ENCODE measurements at regions not wholly inside any gene's neighbourhood (a gene's known extent, or its start where the extent isn't known, plus 50 kb on each side); places are given as distances from the start of the nearest gene placed in this dataset.

DNA sequence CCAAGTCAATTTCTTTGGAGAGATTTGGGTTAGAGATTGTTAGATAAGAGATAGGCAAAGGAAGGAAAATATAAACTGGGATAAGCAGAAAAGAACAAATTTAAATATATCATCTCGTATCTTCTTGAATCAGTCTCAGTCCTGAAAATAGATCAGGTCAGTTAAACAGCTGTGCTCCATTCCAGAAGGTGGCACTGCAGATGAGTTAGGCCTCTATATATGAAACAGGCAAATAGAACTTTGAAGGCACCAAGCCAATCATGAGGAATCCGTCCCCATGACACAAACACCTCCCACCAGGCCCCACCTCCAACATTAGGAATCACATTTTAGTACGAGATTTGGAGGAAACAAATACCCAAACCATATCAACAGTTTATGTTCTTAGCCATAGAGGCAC is 605.5 kb upstream of the USP15 start:
- intact Hi-C loops (cut with DNase I; ENCODE audit: low total_unique reads), result no loop called here
- no peak for DNase-seq (ENCODE audit: low spot score in 2 of 2)
- H3K27ac ChIP-seq, result no peak overlapping the region
- no peaks in the 10 kb centered on the region for H3K36me3 ChIP-seq
- H3K27me3 ChIP-seq, result no peaks in the 10 kb centered on the region
- H3K9me3 ChIP-seq, result no peaks in the 10 kb centered on the region
- TF ChIP-seq POLR2AphosphoS5 (IDR thresholded peaks at IDR 0.05), result no peak
- TF ChIP-seq, protein P1, sequence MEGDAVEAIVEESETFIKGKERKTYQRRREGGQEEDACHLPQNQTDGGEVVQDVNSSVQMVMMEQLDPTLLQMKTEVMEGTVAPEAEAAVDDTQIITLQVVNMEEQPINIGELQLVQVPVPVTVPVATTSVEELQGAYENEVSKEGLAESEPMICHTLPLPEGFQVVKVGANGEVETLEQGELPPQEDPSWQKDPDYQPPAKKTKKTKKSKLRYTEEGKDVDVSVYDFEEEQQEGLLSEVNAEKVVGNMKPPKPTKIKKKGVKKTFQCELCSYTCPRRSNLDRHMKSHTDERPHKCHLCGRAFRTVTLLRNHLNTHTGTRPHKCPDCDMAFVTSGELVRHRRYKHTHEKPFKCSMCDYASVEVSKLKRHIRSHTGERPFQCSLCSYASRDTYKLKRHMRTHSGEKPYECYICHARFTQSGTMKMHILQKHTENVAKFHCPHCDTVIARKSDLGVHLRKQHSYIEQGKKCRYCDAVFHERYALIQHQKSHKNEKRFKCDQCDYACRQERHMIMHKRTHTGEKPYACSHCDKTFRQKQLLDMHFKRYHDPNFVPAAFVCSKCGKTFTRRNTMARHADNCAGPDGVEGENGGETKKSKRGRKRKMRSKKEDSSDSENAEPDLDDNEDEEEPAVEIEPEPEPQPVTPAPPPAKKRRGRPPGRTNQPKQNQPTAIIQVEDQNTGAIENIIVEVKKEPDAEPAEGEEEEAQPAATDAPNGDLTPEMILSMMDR (IDR thresholded peaks at IDR 0.05), result no peak
- no peak for TF ChIP-seq POLR2A (IDR thresholded peaks at IDR 0.05)
- no peaks in the 10 kb centered on the region for H3K4me1 ChIP-seq
- no peak overlapping the region for H3K4me3 ChIP-seq

DNA sequence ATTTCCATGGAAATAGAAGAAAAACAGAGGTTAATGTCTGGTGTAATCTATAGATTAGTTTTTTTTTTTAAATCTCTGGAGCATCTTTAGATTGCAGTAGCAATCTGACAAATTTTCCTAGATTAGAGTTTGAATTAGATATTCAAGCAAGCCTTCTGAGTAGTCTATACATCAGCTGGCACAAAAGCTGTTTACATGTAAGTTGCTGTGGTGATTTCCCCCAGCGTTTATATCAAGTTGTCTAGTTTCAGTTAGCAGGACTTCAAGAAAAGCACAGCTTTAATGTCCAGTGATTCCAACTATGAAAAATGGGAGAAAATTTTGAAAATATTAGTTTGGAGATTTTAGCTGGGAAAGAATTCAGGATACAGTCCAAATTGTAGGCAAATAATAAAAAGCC is 605.0 kb upstream of the USP15 start:
- H3K27ac ChIP-seq, result no peak overlapping the region
- intact Hi-C loops (cut with DNase I; ENCODE audit: low total_unique reads), result no loop called here
- no peaks in the 10 kb centered on the region for H3K36me3 ChIP-seq
- no peak overlapping the region for H3K4me3 ChIP-seq
- H3K27me3 ChIP-seq, result no peaks in the 10 kb centered on the region
- no peak for DNase-seq (ENCODE audit: low spot score in 2 of 2)
- H3K9me3 ChIP-seq, result no peaks in the 10 kb centered on the region
- TF ChIP-seq, protein P1 (IDR thresholded peaks at IDR 0.05), result no peak
- TF ChIP-seq POLR2AphosphoS5 (IDR thresholded peaks at IDR 0.05) (no peak), POLR2A (IDR thresholded peaks at IDR 0.05) (no peak)
- no peaks in the 10 kb centered on the region for H3K4me1 ChIP-seq

DNA sequence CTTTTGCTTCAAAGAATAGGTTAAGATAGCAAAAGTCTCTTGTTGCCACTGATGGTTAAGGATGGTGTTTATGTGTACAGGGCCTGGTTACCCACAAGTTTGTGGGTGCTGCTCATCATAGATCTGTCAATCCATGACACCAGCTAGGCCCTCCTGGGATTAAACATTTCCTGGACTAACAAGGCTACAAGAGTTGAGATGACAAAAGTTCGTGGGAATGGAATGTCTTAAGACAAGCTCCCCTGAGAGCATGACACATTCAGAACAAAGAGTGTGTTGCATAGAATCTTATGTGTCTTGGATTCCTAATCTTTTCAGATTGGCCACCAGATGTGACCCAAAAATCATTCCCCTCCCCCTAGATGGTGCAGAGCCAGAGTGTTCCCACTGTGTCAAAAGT is 592.5 kb upstream of the USP15 start:
- Histone ChIP-seq H3K4me3 (no peak overlapping the region), H3K27me3 (no peaks in the 10 kb centered on the region), H3K36me3 (no peaks in the 10 kb centered on the region), H3K27ac (no peak overlapping the region), H3K9me3 (peaks cover 13 to 31% of the 10 kb centered on the region in 2 donors), H3K4me1 (no peaks in the 10 kb centered on the region)
- TF ChIP-seq POLR2AphosphoS5 (IDR thresholded peaks at IDR 0.05) (no peak), POLR2A (IDR thresholded peaks at IDR 0.05) (no peak)
- TF ChIP-seq, protein P1 (IDR thresholded peaks at IDR 0.05), result no peak
- intact Hi-C loops (cut with DNase I; ENCODE audit: low total_unique reads), result no loop called here
- no peak for DNase-seq (ENCODE audit: low spot score in 2 of 2)

DNA sequence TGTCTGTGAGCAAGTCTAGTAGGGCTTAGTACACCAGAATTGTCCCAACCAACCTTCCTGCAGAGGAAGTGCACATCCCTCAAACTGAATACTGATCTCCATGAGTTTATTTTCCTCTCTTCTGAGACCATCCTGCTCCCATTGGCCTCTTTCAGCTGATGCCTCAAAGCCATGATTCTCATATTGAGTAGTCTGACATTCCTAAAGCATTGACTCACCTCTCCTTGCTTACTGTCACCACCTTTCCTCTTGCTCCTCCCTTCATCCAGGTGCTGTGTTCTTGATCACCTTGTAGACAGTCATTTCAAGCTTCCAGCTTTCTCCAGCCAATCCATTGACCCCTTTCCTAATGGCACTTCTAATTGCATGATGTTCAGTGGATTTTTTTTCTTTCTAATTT is 583.7 kb upstream of the USP15 start:
- Histone ChIP-seq H3K27me3 (no peaks in the 10 kb centered on the region), H3K27ac (no peak overlapping the region), H3K9me3 (peaks cover 0 to 5% of the 10 kb centered on the region in 2 donors), H3K4me3 (no peak overlapping the region), H3K4me1 (no peaks in the 10 kb centered on the region), H3K36me3 (no peaks in the 10 kb centered on the region)
- DNase-seq (ENCODE audit: low spot score in 2 of 2), result no peak
- intact Hi-C loops (cut with DNase I; ENCODE audit: low total_unique reads), result no loop called here
- TF ChIP-seq POLR2AphosphoS5 (IDR thresholded peaks at IDR 0.05) (no peak), POLR2A (IDR thresholded peaks at IDR 0.05) (no peak)
- TF ChIP-seq, protein P1 (IDR thresholded peaks at IDR 0.05), result no peak

DNA sequence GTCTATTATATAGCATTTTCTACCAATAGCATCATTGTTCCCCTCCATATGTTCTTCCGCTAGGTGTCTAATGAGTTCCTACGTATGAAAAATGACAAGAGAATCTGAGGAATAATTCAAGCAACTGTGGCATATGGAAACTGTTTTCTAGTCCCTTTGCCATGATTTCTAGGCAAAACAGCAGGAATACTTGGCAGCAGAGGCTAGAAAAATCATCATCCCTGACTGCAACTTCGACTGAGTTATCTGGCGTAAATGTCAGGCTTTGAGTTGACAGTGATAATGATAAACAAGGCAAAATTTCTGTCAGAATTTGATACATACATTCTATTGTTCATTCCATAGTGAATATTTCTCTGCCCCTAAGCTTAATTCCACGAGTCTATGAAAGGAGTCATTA is 572.8 kb upstream of the USP15 start:
- Histone ChIP-seq H3K36me3 (no peaks in the 10 kb centered on the region), H3K9me3 (no peaks in the 10 kb centered on the region), H3K27me3 (no peaks in the 10 kb centered on the region), H3K4me1 (no peaks in the 10 kb centered on the region), H3K27ac (no peak overlapping the region), H3K4me3 (no peak overlapping the region)
- intact Hi-C loops (cut with DNase I; ENCODE audit: low total_unique reads), result no loop called here
- DNase-seq (ENCODE audit: low spot score in 2 of 2), result no peak
- TF ChIP-seq POLR2A (IDR thresholded peaks at IDR 0.05), result no peak
- no peak for TF ChIP-seq POLR2AphosphoS5 (IDR thresholded peaks at IDR 0.05)
- TF ChIP-seq, protein P1 (IDR thresholded peaks at IDR 0.05), result no peak

Data from breast epithelium (tissue), 4 donors.